ENCODE measurements at regions not wholly inside any gene's neighbourhood (a gene's known extent, or its start where the extent isn't known, plus 50 kb on each side); places are given as distances from the start of the nearest gene placed in this dataset.

DNA sequence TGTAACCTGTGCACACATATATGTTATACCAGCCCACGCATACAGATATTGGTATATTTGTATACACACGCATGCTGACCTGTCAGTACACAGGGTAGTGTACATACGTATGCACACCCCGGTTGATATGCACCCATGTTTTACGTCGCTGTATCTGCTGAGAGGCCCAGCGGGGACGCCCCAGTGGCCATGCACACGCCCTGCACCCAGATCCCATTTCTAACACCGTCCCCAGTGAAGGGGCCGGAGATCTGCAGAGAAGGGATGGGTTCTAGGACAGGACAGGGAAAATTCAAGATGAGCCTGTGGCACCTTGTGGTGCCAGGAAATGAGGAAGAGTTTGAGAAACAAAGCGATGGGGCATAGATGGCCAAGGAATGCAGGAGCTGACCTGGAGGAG, 57.2 kb upstream of the TTC34 start:
- no peak for DNase-seq
- Histone ChIP-seq H3K27ac (ENCODE audit: low read length) (no peak overlapping the region), H3K9ac (ENCODE audit: low read length) (no peak overlapping the region), H2AFZ (ENCODE audit: low read length) (no peak overlapping the region), H3K36me3 (ENCODE audit: insufficient read depth, low read length) (no peaks in the 10 kb centered on the region), H3K9me3 (ENCODE audit: low read length) (no peaks in the 10 kb centered on the region), H3K9me2 (replicated peaks; ENCODE audit: insufficient read depth, low read length) (no peaks in the 10 kb centered on the region), H3K4me3 (ENCODE audit: low read length) (no peak overlapping the region), H3K4me1 (ENCODE audit: low read length) (no peaks in the 10 kb centered on the region), H3K79me2 (ENCODE audit: low read length) (no peaks in the 10 kb centered on the region), H3K27me3 (ENCODE audit: low read length) (no peaks in the 10 kb centered on the region), H4K20me1 (ENCODE audit: insufficient read depth, low read depth, low read length) (no peaks in the 10 kb centered on the region), H3K4me2 (ENCODE audit: low read depth, low read length, poor library complexity, severe bottlenecking) (no peak overlapping the region)

DNA sequence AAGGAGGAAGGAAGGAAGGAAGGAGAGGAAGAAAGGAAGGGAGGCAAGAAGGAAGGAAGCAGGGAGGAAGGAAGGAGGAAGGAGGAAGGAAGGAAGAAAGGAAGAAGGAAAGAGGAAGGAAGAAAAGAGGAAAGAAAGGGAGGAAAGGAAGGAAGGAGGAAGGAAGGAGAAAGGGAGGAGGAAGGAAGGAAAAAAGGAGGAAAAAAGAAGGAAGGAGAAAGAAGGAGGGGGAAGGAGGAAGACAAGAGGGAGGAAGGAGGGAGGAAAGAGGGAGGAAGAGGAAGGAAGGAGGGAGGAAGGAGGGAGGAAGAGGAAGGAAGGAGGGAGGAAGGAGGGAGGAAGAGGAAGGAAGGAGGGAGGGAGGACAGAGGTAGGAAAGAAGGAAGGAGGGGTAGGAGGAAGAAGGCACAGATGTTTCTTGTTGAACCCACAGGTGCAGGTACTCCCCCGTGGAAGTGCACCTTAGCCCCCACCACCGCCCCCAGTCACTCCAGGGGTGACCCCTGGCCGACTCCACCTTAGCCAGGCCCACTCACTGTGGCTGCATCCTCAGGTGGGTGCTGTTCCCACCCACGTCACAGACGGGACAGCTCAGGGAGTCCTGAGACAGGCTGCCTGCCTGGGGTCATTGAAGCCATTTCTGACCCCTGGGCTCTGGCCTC, 57.9 kb upstream of the TTC34 start:
- Histone ChIP-seq H2AFZ (ENCODE audit: low read length) (no peak overlapping the region), H3K9ac (ENCODE audit: low read length) (no peak overlapping the region), H3K9me2 (replicated peaks; ENCODE audit: insufficient read depth, low read length) (no peaks in the 10 kb centered on the region), H3K4me2 (ENCODE audit: low read depth, low read length, poor library complexity, severe bottlenecking) (no peak overlapping the region), H3K9me3 (ENCODE audit: low read length) (no peaks in the 10 kb centered on the region), H3K4me1 (ENCODE audit: low read length) (no peaks in the 10 kb centered on the region), H3K27me3 (ENCODE audit: low read length) (no peaks in the 10 kb centered on the region), H3K79me2 (ENCODE audit: low read length) (no peaks in the 10 kb centered on the region), H4K20me1 (ENCODE audit: insufficient read depth, low read depth, low read length) (no peaks in the 10 kb centered on the region), H3K36me3 (ENCODE audit: insufficient read depth, low read length) (no peaks in the 10 kb centered on the region), H3K27ac (ENCODE audit: low read length) (no peak overlapping the region), H3K4me3 (ENCODE audit: low read length) (no peak overlapping the region)
- no peak for DNase-seq

DNA sequence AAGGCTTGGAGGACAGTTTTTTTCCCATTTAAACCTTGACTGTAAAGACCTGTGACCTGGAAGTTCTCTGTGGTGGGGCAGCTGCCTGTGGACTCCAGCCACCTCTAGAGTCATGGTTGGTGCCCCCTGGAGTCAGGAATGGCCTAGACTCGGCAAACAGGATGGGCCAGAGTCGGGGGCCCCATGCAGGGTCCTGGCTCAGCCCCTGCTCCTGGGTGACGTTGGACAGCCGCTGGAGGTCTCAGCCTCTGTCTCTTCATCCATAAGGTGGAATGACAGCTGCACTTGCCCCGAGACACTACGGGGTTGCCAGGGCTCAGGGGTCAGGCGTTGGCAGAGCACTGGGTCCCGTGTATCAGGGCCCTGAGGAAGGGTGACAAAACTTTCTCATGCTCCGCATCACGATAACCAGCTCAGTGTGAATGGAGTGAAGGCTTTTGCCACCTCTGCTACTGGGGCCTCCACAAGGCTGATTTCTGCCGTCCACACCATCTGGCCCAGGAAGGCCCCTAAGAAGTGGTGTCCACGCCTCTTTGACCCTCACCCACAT, 58.5 kb upstream of the TTC34 start:
- H3K27me3 ChIP-seq (ENCODE audit: low read length): no peaks in the 10 kb centered on the region
- DNase-seq: no peak

GRCh38 chr1:2860476-2861142, 59.1 kb upstream of the TTC34 start:
- H3K9me3 ChIP-seq (ENCODE audit: low read length): no peaks in the 10 kb centered on the region
- no peak overlapping the region for H3K27ac ChIP-seq (ENCODE audit: low read length)
- no peaks in the 10 kb centered on the region for H3K4me1 ChIP-seq (ENCODE audit: low read length)
- no peak overlapping the region for H3K9ac ChIP-seq (ENCODE audit: low read length)
- no peaks in the 10 kb centered on the region for H4K20me1 ChIP-seq (ENCODE audit: insufficient read depth, low read depth, low read length)
- no peaks in the 10 kb centered on the region for H3K36me3 ChIP-seq (ENCODE audit: insufficient read depth, low read length)
- no peaks in the 10 kb centered on the region for H3K79me2 ChIP-seq (ENCODE audit: low read length)
- H3K4me3 ChIP-seq (ENCODE audit: low read length): no peak overlapping the region
- DNase-seq: no peak
- no peak overlapping the region for H3K4me2 ChIP-seq (ENCODE audit: low read depth, low read length, poor library complexity, severe bottlenecking)
- H2AFZ ChIP-seq (ENCODE audit: low read length): no peak overlapping the region
- H3K27me3 ChIP-seq (ENCODE audit: low read length): no peaks in the 10 kb centered on the region
- H3K9me2 ChIP-seq (replicated peaks; ENCODE audit: insufficient read depth, low read length): no peaks in the 10 kb centered on the region

More for the DNA sequence above, 58.5 kb upstream of the TTC34 start:
- Histone ChIP-seq H3K9me3 (ENCODE audit: low read length) (no peaks in the 10 kb centered on the region), H3K9me2 (replicated peaks; ENCODE audit: insufficient read depth, low read length) (no peaks in the 10 kb centered on the region), H3K27ac (ENCODE audit: low read length) (no peak overlapping the region), H3K9ac (ENCODE audit: low read length) (no peak overlapping the region), H3K4me3 (ENCODE audit: low read length) (no peak overlapping the region), H3K4me1 (ENCODE audit: low read length) (no peaks in the 10 kb centered on the region), H3K79me2 (ENCODE audit: low read length) (no peaks in the 10 kb centered on the region), H3K4me2 (ENCODE audit: low read depth, low read length, poor library complexity, severe bottlenecking) (no peak overlapping the region), H4K20me1 (ENCODE audit: insufficient read depth, low read depth, low read length) (no peaks in the 10 kb centered on the region), H3K36me3 (ENCODE audit: insufficient read depth, low read length) (no peaks in the 10 kb centered on the region), H2AFZ (ENCODE audit: low read length) (no peak overlapping the region)

GRCh38 chr1:2861143-2861987, 59.9 kb upstream of the TTC34 start:
- Histone ChIP-seq H3K9ac (ENCODE audit: low read length) (no peak overlapping the region), H3K9me3 (ENCODE audit: low read length) (no peaks in the 10 kb centered on the region), H4K20me1 (ENCODE audit: insufficient read depth, low read depth, low read length) (no peaks in the 10 kb centered on the region), H3K27me3 (ENCODE audit: low read length) (no peaks in the 10 kb centered on the region), H3K79me2 (ENCODE audit: low read length) (no peaks in the 10 kb centered on the region), H3K9me2 (replicated peaks; ENCODE audit: insufficient read depth, low read length) (no peaks in the 10 kb centered on the region), H3K4me1 (ENCODE audit: low read length) (no peaks in the 10 kb centered on the region), H2AFZ (ENCODE audit: low read length) (no peak overlapping the region), H3K27ac (ENCODE audit: low read length) (no peak overlapping the region), H3K36me3 (ENCODE audit: insufficient read depth, low read length) (no peaks in the 10 kb centered on the region), H3K4me3 (ENCODE audit: low read length) (no peak overlapping the region), H3K4me2 (ENCODE audit: low read depth, low read length, poor library complexity, severe bottlenecking) (no peak overlapping the region)
- no peak for DNase-seq

DNA sequence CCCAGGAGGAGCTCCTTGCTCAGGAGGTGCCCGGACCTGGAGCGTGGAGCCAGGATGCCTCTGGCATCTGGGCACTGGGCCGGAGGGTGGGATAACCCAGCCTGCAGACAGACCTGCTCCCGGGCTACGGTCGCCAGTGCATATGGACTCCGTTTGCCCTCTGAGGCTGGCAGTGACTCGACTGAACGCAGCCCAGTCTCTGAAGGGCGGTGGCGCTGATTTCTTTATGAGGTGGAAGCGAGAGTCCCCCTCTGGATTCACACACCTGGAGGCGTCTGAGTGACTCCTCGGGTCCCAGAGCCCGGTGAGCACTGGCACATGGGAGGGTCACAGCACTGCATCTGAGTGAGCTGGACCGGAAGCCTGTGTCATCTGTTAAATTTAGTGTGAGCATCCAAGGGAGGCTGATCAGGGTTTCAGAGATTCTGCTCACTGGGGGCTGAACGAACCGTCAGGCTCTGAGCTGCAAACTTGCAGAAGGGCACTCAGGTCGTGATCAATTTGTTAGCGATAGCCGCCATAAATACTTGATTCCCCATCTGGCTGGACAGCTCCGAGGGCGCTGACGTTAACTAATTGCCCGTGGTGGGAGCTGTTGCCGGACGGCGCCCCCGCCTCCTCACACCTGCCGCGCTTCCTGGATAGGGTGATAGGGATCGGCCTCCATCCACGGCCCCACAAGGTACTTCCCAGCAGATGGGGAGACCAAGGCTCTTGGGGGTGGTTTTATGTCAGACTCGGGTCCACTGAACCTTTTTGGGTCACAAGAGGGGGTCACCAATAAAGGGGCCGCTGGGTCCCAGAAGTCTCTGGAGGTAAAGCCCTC, 60.7 kb upstream of the TTC34 start:
- Histone ChIP-seq H4K20me1 (ENCODE audit: insufficient read depth, low read depth, low read length) (no peaks in the 10 kb centered on the region), H2AFZ (ENCODE audit: low read length) (no peak overlapping the region), H3K4me1 (ENCODE audit: low read length) (no peaks in the 10 kb centered on the region), H3K9me3 (ENCODE audit: low read length) (no peaks in the 10 kb centered on the region), H3K79me2 (ENCODE audit: low read length) (no peaks in the 10 kb centered on the region), H3K9ac (ENCODE audit: low read length) (no peak overlapping the region), H3K4me3 (ENCODE audit: low read length) (no peak overlapping the region), H3K36me3 (ENCODE audit: insufficient read depth, low read length) (no peaks in the 10 kb centered on the region), H3K27ac (ENCODE audit: low read length) (no peak overlapping the region), H3K4me2 (ENCODE audit: low read depth, low read length, poor library complexity, severe bottlenecking) (no peak overlapping the region), H3K27me3 (ENCODE audit: low read length) (no peaks in the 10 kb centered on the region), H3K9me2 (replicated peaks; ENCODE audit: insufficient read depth, low read length) (no peaks in the 10 kb centered on the region)
- DNase-seq: no peak

GRCh38 chr1:2862814-2863647, 61.5 kb upstream of the TTC34 start:
- no peaks in the 10 kb centered on the region for H3K36me3 ChIP-seq (ENCODE audit: insufficient read depth, low read length)
- no peaks in the 10 kb centered on the region for H3K4me1 ChIP-seq (ENCODE audit: low read length)
- no peak overlapping the region for H2AFZ ChIP-seq (ENCODE audit: low read length)
- H3K27ac ChIP-seq (ENCODE audit: low read length): no peak overlapping the region
- no peaks in the 10 kb centered on the region for H3K9me3 ChIP-seq (ENCODE audit: low read length)
- H3K4me3 ChIP-seq (ENCODE audit: low read length): no peak overlapping the region
- no peaks in the 10 kb centered on the region for H3K9me2 ChIP-seq (replicated peaks; ENCODE audit: insufficient read depth, low read length)
- no peaks in the 10 kb centered on the region for H4K20me1 ChIP-seq (ENCODE audit: insufficient read depth, low read depth, low read length)
- H3K9ac ChIP-seq (ENCODE audit: low read length): no peak overlapping the region
- H3K27me3 ChIP-seq (ENCODE audit: low read length): no peaks in the 10 kb centered on the region
- no peak overlapping the region for H3K4me2 ChIP-seq (ENCODE audit: low read depth, low read length, poor library complexity, severe bottlenecking)
- DNase-seq: no peak
- H3K79me2 ChIP-seq (ENCODE audit: low read length): no peaks in the 10 kb centered on the region
